K562 (cell line): ENCODE measurements at regions not wholly inside any gene's neighbourhood (a gene's known extent, or its start where the extent isn't known, plus 50 kb on each side); places are given as distances from the start of the nearest gene placed in this dataset.

Source experiments
- FIP1L1 ChIP-seq: fragments of 200-400 bp; formaldehyde crosslinking; IDR thresholded peaks from 2 replicates; pipeline ENCODE4 v1.6.1; 2018; ENCODE audit warnings: mild to moderate bottlenecking, low read depth, low read length; ENCODE audit not compliant: poor library complexity, severe bottlenecking
- TCF7L2 ChIP-seq: fragments of 150-350 bp; IDR thresholded peaks from 2 replicates; pipeline ENCODE4 v1.6.1; 2016; ENCODE audit warnings: low read depth, mild to moderate bottlenecking, low read length, moderate library complexity
- ZNF274 ChIP-seq: IDR thresholded peaks from 2 replicates; pipeline ENCODE4 v1.6.1; 2011; ENCODE audit warnings: low read depth, mild to moderate bottlenecking, low read length, moderate library complexity, borderline replicate concordance

- TF ChIP-seq TCF7L2, result no peak
- no peak for TF ChIP-seq FIP1L1
- TF ChIP-seq ZNF274, result no peak
Measured at GRCh38 chr3:103406320-103406850, 971.6 kb downstream of the ZPLD1 start.
